ENCODE measurements at regions not wholly inside any gene's neighbourhood (a gene's known extent, or its start where the extent isn't known, plus 50 kb on each side); places are given as distances from the start of the nearest gene placed in this dataset.
A peak's percentile ranks its signal among the peaks of the same experiment; 100 is the strongest.
"Not testable (repeated sequence)": the region's sequence is repeated elsewhere in the genome, so short reads cannot be mapped to it uniquely, and the experiment has no call there.

- DNase-seq: peak; percentile 45
Measured at GRCh38 chr1:223022641-223023473, 120.2 kb downstream of the TLR5 start.

DNA sequence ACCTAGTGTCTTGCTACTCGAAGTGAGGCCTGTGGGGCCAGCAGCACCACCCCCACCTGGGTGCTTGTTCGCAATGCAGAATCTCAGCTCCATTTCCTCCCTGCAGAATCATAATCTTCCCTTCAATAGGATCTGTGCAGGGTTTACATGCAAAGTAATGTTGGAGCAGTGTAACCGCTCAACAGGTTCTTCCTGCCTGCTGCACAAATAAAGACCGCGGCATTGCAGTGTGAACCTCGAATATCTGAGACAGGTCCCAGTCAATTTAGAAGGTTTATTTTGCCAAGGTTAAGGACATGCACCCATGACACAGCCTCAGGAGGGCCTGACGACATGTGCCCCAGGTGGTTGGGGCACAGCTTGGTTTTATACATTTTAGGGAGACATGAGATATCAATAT lies 119.2 kb downstream of the TLR5 start:
- no peak for DNase-seq

- DNase-seq: not testable (repeated sequence)
Measured at GRCh38 chr1:223024486-223024885, 118.6 kb downstream of the TLR5 start.

DNA sequence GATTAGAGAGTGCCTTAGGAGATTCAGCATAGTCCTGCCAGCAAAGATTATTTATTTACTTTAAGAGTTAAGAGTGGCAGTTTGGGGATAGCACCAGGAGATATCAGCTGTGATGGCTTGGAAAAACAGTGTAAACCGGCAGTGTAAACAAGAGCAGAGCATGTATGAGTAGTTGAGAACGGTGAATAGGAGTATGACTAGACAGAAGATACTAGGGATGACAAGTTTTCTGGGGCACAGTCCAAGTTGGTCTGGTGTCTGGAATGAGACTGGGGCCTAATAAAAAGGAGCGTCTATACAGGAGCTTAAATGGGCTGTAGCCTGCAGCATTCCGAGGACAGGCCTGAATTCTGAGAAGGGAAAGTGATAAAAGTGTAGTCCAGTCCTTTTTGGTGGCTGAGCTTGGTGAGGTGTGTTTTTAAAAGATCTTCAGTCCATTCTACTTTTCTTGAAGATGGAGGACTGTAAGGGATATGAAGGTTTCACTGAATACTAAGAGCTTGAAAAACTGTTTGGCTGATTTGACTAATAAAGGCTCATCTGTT lies 117.8 kb downstream of the TLR5 start:
- not testable (repeated sequence) for DNase-seq

DNA sequence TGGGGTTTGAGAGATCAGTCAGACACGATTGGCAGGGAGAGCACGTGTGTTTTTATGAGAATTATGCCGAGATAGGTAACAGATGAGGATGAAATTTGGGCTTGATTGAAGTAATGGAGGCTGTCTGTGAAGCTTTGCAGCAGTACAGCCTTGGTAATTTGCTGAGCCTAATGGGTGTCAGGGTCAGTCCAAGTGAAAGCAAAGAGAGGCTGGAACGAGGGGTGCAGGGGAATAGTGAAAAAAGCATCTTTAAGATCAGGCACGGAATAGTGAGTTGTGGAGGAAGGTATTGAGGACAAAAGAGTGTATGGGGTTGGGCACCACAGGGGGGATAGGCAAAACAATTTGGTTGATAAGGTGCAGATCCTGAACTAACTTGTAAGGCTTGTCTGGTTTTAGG lies 116.4 kb downstream of the TLR5 start:
- not testable (repeated sequence) for DNase-seq

DNA sequence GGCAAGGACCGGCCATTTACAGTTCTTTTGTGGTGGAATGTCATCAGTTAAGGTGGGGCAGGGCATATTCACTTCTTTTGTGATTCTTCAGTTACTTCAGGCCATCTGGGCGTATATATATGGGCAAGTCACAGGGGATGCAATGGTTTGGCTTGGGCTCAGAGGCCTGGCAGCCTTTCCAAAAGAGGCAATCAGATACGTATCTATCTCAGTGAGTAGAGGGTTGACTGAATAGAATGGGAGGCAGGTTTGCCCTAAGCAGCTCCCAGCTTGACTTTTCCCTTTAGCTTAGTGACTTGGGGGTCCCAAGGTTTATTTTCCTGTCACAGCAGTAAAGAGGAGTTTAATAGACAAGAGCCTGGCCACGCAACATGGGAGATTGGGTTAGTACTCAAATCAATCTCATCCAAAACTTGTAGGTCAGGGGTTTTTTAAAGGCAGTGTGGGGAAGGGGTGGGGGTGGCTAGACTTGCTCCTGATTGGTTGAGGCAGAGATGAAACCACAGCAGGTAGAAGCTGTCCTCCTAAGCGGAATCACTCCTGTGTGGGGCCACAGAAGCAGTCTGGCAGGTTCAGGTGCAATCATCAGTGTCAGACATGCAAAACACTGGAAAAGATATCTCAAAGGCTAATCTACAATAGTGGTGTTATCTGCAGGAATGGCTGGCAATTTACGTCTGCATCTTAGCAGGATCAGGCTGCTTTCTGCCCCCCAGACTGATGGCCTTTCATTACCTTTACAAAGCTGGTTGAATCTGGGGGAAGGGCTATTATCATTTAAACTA lies 112.9 kb downstream of the TLR5 start:
- no peak for DNase-seq

- no peak for DNase-seq
Measured at GRCh38 chr1:223030871-223031400, 112.1 kb downstream of the TLR5 start.

DNA sequence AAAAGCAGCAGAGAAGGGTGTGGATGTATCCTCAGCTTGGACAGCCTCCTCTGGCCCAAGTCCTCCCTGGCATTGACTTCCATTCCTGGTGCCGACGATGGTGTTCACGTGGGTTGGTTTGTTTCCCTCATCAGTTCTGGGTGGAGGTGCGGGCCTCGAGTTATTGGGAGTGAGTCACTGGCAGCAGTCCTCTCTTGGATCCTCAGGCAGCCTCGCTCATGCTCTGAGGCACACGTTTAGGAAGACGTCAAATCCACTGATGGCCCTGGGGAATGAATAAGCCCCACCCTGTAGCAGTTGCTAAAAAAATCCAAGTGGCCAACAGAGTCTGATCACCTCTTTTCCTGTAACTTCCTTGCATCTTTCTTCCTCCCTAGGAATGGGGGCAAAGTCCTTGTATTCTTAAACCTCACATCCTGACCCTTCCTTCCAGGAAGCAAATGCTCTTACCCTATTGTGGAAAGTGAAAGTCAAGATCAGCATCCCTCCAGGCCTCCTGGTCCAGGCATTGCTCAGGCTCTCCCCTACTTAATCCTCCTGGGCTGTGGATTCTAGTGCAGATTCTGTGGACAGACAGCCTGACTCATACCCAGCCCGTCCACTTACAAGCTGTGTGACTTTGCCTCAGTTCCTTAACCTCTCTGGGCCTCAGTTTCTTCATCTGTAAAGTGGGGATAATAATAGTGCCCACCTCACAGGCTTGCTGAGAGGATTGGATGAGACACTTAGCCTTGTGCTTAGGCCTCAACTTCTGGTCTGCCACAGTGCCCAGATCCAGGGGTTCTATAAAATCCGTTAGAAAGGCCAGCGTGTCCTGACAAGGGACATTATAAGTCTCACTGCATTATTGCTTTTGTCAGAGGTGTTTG lies 111.1 kb downstream of the TLR5 start:
- DNase-seq: peak; percentile 85

DNA sequence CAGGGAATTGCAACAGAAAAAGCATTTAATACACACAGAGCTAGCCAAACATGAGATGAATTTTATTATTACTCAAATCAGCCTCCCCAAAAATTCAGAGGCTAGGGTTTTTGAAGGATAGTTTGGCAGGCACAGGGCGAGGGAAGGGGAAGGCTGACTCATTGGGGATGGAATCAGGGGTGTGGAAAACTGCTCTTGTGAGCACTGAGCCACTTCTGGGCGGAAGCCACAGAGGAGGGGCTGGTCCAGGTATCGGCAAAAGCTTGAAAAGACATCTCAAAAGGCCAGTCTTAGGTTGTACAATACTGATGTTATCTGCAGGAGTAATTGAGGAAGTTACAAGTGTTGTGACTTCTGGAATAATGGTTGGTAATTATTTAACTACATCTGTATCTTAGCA lies 109.4 kb downstream of the TLR5 start:
- DNase-seq: no peak

DNA sequence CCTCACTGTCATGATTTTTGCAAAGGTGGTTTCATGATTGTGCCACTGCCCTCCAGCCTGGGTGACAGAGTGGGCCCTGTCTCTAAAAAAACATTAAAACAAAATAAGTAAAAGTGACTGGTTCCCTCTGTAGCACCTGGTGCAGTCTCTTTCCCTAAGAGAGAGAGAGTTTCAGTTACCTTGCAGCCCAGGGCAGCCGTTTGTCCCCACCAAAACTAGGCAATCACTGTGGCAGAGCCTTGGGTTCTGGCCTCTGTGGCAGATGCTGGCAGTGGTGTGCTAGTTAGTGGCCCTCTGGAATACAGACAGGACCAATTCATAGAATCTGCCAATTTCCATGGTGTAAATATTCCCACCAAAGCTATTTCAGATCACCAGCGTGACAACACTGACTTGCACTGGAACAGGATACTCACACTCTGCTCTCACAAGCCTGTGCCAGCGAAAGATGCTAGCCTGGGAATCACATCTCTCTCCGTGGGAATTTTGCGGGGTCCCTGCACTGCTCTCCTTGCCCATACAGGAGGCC lies 108.7 kb downstream of the TLR5 start:
- no peak for DNase-seq

- DNase-seq: no peak
Measured at GRCh38 chr1:223035724-223036478, 107.1 kb downstream of the TLR5 start.

GRCh38 chr1:223036479-223036845 lies 106.6 kb downstream of the TLR5 start:
- DNase-seq: no peak

GRCh38 chr1:223037845-223038244 lies 105.2 kb downstream of the TLR5 start:
- no peak for DNase-seq

DNA sequence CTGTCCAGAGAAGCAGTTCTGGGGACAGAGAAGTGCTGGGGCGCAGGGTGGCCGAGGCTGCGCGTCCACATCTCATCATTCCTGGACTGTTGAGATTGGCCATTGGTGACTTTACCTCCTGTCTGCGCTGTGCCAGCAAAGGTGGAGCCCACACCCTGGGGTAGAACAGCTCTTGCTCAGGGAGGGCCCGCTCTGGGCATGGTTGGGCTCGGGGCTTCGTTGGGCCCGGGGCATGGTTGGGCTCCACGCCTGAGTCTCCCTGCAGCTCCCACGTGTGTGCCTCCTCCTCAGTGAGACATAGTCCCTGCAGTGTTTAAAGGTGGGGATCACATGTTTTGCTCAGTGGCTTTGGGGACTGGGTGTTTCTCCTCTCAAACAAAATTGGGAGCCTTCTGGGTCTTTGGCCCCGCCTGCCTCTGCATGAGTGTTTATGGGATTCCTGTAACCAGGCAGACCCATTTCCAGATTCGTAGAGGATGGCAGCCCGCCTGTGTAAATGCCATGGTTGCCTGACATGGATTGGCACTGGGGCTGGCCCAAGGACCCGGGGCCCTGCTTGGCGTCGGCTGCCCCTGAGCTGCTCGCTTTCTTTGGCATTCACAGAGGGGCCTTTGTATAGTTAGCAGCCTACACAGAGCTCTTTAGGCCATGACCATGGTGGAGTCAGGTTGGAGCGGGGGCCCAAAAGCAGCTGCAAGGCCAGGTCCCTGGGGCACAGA lies 104.6 kb downstream of the TLR5 start:
- DNase-seq: no peak

GRCh38 chr1:223039990-223040389 lies 103.1 kb downstream of the TLR5 start:
- no peak for DNase-seq

DNA sequence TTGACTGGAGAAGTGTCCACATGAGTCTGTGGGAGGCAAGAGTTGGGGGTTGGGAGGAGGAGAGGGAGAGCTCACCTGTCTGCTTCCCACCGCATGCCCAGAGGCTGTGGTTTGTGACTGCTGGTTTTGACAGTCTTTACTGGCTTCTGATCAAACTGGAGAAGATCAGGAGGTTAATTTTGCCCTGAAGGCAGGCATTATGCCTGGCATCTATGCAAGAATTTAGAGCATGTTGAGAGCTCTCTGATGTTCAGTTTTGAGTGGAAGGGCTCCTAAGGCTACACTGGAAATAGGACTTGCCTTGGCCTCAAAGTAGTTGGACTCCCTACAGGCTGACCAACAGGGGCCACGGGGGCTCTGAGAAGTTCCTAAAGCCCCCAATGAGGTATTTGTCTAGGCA lies 101.6 kb downstream of the TLR5 start:
- DNase-seq: no peak

- no peak for DNase-seq
Measured at GRCh38 chr1:223045164-223045957, 97.7 kb downstream of the TLR5 start.

DNA sequence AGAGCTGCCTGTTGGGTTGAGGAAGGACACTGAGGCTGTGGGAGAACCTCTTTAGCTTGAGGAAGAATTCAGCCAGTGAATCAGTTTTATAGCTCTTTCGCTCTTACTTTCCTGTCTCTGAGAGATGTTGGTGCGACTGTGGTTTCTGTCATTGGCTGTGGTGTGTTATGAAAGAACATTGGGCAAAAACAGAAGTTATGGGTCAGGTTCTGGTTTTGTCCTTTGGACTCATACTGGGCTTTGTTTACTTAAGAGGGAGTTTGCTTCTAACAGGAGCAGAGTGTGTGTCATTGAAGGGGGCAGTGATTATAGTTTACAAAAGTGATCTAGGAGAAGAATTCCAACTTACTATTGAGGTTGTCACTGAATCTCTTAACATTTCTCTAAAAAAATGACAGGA lies 97.0 kb downstream of the TLR5 start:
- no peak for DNase-seq

DNA sequence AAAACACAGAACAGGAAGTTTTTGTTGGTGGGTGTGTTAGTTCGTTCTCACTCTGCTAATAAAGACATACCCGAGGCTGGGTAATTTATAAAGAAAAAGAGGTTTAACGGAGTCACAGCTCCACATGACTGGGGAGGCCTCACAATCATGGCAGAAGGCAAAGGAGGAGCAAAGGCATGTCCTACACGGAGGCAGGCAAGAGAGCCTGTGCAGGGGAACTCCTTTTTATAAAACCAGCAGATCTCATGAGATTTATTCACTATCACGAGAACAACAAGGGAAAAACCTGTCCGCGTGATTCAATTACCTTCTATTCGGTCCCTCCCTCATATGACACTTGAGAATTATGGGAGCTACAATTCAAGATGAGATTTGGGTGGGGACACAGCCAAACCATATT lies 96.6 kb downstream of the TLR5 start:
- not testable (repeated sequence) for DNase-seq
